ACHN (cell line): ENCODE measurements at regions not wholly inside any gene's neighbourhood (a gene's known extent, or its start where the extent isn't known, plus 50 kb on each side); places are given as distances from the start of the nearest gene placed in this dataset.

Experiments
- DNase-seq: peaks from one replicate; pipeline ENCODE4 v3.0.0-alpha.2; 2015
- in situ Hi-C: cut with HindIII; loops from 2 replicates; pipeline ENCODE4 v1.10.0; 2017; ENCODE audit warnings: low sequenced_read_pairs, low pct_ligation_motif_present, low pct_unique_long_range_greater_than_20kb

- in situ Hi-C loops: no loop called here
- DNase-seq: no peak
Measured at GRCh38 chr4:112905728-112906127, 143.7 kb upstream of the ANK2 start.

GRCh38 chr4:112908511-112908910 lies 140.9 kb upstream of the ANK2 start:
- in situ Hi-C loops: no loop called here
- DNase-seq: no peak

- in situ Hi-C loops: no loop called here
- no peak for DNase-seq
Measured at GRCh38 chr4:112910109-112910736, 139.2 kb upstream of the ANK2 start.

GRCh38 chr4:112916868-112917267 lies 132.6 kb upstream of the ANK2 start:
- in situ Hi-C loops: no loop called here

GRCh38 chr4:112923516-112923915 lies 125.9 kb upstream of the ANK2 start:
- no peak for DNase-seq
- in situ Hi-C loops: no loop called here

More at GRCh38 chr4:112916868-112917267, 132.6 kb upstream of the ANK2 start:
- DNase-seq: no peak

- no peak for DNase-seq
- in situ Hi-C loops: no loop called here
Measured at GRCh38 chr4:112926819-112927218, 122.6 kb upstream of the ANK2 start.

GRCh38 chr4:112927544-112927943 lies 121.9 kb upstream of the ANK2 start:
- no peak for DNase-seq
- in situ Hi-C loops: no loop called here

- no peak for DNase-seq
- in situ Hi-C loops: no loop called here
Measured at GRCh38 chr4:112931001-112931400, 118.5 kb upstream of the ANK2 start.

DNA sequence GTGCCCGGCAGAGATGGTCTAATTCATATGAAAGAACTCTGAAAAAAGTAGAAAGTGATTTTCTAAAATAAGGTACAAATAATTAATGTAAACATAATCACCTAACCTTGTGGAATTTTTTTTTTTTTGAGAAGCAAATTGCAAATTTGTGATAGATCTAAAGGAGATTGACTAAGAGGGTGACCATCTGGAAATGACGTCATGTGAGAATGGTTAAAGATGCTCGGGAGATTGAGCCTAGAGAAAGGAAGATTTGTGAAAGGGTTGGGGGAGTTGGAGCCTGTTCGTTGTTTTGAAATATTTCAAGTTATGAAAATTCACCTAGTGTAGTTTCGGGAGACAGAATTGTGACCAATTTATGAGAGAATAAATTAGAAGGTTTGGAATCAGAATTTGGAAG lies 115.7 kb upstream of the ANK2 start:
- no peak for DNase-seq
- in situ Hi-C loops: no loop called here

- DNase-seq: peak; percentile 60
- in situ Hi-C loops: no loop called here
Measured at GRCh38 chr4:112938461-112939058, 110.9 kb upstream of the ANK2 start.

- no peak for DNase-seq
- in situ Hi-C loops: no loop called here
Measured at GRCh38 chr4:112939901-112940300, 109.6 kb upstream of the ANK2 start.

- no peak for DNase-seq
- in situ Hi-C loops: no loop called here
Measured at GRCh38 chr4:112940336-112940735, 109.1 kb upstream of the ANK2 start.

DNA sequence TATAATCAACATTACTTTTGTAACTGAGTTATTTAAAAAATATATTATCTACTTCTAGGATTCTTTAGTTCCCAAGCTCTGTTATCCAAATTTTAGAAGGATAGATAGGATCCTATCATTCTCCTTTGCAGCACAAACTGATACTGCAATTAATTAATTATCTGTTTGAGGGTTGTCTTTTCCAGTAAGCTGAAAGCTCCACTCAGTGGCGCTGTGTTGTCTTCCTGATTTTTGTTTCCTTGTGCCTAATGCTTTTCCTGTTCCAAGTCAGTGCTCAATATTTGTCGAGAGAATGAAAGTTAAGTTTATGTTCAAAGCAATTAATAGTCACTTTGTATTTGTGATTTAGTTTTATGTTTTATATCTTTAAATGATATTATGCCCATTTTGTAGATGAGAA lies 107.4 kb upstream of the ANK2 start:
- DNase-seq: no peak
- in situ Hi-C loops: no loop called here

DNA sequence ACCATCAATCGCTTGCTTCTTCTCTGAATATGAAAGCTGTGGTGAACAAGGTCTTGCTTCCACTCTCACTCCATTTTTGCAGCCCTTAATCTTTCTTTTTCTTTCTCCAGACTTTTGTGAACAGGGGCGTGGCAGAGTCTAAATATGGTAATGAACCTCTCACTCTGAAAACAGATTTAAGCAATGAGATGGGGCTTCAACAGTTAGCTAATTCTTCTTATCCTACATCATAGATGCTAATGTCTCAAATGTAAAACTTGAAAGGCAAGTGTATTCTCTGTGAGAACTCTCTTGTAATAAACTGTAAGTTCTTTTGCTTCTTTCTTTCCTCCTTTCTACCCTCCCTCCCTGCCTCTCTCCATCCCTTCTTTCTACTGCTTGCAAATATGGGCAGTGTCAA lies 106.5 kb upstream of the ANK2 start:
- in situ Hi-C loops: no loop called here
- no peak for DNase-seq

DNA sequence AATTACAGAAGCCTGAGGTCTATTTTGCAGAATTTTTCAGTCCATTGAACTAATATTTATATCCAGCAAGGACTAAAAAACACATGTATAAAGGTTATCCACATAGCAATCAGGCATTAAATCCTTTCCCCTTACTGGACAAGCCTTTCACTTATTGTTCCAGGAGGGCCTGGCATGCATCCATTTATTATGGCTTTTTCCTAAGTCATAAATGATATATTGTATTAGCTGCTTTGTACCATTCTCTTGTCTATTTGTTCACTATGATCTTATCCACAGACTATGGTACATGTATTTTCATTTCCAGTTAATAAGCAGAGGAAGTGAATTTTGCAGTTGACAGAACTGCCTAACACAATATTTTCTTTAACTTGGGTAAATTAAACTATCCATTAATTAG lies 105.4 kb upstream of the ANK2 start:
- in situ Hi-C loops: no loop called here
- no peak for DNase-seq

DNA sequence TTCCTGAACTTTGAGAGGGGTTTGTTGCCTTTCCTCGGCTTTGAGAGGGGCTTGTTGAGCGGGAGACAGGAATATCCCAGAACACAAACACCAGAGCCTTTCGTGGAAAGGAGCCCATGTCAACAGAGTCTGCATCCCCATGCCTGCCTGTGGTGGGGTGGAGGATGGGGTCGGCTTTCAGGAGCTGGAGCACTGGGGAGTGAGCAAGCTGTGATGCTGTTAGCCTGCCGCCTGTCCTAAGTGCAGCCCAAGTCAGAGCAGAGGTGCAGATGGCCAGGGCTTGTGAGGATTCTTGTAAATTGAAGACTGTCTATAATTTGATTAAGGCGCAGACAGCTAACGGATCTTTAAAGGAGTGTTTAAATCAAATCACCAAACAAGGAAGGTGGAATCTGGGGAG lies 103.3 kb upstream of the ANK2 start:
- in situ Hi-C loops: no loop called here
- no peak for DNase-seq

DNA sequence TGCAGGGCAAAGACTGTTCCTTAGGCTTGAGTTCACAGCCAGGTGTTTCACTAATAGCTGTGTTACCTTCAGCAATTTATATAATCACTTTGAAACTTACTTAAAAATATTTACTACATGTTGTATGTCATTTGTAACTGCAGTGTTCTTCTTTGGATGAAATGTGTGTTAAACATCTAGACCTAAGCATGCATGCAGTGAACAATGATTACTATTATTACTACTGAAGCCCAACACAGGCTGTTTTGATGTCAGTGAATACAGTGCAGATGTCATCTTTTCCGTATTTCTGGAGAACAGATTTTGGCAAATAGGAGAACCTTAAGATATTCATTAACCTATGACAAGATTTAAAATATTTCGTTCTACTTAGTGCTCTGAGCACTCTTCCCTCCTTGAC lies 101.8 kb upstream of the ANK2 start:
- in situ Hi-C loops: no loop called here
- no peak for DNase-seq

DNA sequence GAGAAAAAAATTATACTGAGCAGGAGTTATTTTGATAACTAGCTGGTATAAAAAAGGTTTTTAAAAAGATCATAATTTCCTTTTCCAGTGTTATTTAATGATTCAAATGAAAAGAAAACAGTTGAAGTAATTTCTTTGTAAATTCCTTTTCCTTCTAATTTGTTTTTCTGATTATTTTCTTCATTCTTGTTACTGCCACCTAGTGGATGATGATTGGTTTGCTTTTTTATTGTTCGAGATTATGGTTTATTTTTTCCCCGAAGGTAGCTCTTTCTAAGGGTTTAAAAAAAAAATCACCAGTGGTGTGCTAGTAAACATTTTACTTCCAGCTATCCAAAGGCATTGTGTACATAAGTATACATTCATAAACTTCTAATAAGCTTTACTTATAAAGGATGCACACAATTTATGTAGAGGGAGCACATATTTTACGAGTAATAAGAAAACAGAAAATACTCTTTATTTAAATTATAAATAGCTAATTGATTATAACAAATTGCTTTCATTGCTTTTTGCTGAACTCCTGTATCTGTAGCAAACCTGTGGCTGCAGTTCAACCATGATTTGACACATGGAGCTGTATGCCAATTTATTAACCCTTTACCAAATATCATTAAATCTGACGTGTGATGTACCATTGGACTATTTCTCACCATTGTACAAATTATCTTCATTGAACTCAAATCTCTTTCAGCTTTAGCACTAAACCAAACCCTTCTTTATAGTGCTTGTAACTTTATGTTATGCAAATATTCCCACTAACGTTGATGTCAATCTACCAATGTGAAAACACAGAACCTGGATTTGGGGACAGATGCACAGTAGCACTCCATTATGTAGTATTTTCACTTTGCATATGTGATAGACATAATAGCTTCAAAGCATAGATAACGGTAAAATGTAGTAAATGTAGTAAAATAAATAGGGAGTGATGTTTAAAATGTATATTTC lies 97.8 kb upstream of the ANK2 start:
- peak; percentile 11 for DNase-seq
- in situ Hi-C loops: no loop called here

GRCh38 chr4:112952313-112952700 lies 97.1 kb upstream of the ANK2 start:
- in situ Hi-C loops: no loop called here
- no peak for DNase-seq

GRCh38 chr4:112953262-112953661 lies 96.2 kb upstream of the ANK2 start:
- in situ Hi-C loops: no loop called here
- no peak for DNase-seq
